CD4-positive, alpha-beta T cell treated with Interferon gamma for 1 hour (primary cell): ENCODE measurements at regions not wholly inside any gene's neighbourhood (a gene's known extent, or its start where the extent isn't known, plus 50 kb on each side); places are given as distances from the start of the nearest gene placed in this dataset.

Source experiments
- DNase-seq: peaks from one replicate; pipeline ENCODE4 v3.0.0-alpha.2; 2020

DNA sequence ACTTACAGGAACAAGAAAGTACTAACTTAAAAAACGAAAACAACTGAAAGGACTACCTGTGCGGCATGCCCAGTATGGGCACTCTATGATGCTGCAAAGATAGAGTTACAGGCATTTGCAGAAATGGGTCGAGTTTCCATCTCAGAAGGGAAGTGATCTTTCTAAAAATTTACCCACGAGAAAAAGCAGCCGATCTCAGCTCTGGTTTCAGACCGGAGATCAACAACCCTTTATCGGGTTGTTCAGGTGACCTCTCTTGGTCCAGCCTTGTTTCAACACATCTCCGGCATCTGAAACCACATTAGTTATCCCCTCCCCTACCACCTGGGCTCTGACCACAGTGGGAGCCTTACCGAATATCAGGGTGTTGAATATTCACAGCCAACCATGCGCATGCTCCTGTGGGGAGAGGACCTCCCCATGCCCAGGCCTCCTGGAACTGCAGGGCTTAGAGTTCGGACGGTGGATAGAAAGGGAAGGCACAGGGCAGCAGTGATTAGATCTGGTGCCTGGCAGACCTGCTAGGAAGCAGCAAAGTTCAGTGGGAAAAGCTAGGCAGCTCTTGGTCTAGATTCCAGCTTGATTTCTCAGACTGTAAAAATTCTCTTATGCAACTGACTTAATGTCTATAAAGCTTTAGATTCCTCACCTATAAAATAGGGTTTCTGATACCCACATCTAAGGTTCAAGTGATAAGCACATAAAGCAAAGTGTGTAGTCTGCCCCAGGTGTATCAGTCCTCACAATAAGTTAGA lies 906.0 kb downstream of the VRK1 start:
- DNase-seq: no peak

DNA sequence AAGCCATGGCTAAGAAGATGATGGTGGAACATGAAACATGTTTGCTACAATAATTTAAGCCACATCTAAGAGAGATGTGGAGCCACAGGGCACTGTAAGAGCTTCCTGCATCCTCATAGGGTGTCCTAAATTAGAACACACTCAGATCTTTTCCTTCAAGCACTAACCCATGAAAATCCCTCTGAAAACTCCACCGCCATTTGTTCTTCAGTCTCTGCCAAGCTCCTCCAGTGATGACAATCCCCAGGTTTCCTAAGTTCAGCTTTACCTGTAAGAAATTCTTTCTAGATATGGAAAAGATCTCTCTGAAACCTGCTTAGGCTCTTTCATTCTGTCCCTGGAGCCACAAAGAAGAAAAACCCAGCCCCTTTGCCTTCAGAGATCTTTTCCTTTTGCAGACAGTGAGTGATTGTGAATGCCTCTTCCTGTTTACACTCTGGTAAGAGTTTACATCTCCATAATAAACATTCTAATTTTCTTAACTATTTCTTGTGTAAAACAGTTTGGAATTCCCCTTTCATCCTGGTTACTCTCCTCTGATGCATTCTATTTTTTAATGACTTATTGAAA lies 907.2 kb downstream of the VRK1 start:
- DNase-seq: no peak

DNA sequence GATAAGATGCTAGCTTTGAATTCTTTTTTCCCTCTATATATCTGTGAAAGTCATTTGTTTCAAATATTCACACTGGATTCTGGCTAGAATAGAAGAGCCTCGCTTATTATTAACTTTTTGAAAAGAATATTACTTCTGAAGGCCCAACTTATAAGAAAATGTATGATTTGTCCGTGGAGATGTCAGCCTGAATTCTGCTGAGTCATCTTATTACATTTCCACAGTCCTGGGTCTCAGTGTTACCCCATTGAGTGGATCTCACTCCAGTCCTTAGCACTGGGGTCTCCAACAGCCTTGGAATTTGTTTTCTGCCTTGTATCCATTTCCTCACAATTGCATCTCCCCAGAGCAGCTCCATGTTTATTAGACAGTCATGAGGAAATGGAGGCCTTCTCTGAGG lies 907.9 kb downstream of the VRK1 start:
- no peak for DNase-seq

DNA sequence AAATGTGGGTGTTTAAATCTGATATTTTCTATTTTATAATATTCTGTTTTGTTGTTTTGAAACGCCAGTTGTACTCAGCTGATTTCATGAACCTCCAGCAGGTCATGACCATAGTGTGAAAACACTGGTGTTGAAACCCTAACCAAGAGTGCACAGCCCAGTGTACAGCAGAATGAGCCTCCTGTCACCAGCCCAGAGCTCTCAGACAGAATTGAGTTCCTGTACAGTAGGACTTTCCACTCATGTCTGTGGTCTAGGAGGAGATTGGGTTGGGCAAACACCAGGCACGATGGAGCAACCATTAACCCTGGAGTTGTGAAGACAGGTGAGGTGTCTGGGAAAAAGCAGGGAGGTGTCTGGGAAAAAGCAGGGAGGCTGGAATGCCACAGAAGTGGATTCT lies 908.8 kb downstream of the VRK1 start:
- DNase-seq: peak; percentile 23

DNA sequence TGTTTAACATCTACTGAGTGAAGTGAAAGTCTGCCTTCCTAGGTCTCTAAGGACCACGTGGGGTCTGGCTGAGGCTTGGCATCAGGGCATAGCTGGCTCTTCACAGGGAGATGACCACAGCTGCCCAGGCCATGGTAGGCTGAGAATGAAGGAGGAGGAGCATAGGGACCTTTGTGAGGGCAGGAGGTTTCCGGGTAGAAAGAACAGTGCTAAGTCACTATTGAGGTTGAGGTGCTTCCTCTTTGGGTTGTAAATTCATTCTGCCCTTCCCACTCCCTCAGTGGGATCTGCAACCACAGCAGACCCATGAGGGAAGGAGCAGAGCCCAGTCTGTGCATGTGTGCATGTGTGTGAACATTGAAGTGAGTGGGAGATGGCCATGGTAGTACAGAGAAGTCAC lies 909.6 kb downstream of the VRK1 start:
- DNase-seq: no peak

DNA sequence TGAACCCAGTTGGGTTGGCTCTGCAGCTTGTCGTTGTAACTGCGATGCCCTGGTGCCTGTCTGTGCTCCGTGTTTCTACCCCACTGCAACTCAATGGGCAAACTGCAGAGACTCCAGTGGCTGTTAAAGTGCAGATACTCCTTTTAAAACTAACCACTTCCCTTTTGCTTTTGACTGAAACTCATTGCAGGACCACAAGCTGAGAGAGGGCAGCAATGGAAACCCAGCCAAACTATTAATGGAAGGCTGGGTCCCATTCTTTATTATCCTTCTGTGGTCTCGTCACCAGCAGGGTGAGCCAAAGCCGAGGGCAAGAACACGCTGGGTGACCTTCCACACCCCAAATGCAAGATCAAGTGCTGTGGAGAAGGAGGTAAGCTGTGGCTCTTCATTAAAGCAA lies 910.4 kb downstream of the VRK1 start:
- no peak for DNase-seq

DNA sequence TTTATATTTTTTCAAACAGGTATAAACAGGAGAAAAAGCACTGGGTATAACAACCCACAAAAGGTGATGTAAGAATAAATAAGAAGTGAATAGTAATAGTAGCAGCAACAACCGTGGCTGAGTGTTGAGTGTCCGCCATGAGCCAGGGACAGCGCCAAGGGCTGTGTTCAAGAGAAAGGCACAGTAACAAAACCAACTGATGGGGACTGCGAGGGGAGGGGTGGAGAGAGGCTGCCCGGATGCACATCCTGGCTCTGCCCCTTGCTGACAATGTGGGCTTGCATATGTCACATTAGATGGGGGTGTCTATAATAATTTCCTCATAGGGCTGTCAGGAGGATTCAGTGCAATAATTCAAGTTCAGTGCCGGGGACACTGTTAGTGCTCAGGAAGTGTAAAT lies 912.4 kb downstream of the VRK1 start:
- peak; percentile 41 for DNase-seq

DNA sequence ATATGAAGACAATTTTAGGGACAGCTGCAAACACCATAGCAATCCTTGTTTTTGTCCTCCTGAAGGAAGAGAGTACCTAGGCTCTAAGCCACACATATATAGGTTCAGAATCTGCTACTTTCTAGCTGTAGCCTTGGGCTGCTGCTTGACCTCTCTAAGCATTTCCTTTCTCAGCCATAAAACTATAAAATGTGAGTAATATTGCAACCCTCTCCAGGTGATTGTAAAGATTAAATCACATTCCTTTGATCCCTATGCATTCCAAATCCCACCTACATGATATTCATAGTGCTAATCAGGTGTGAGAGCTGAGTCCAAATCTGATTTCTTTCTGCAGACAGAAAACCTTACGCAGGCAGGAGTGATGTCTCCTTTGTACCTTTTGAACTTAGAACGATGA lies 913.5 kb downstream of the VRK1 start:
- DNase-seq: no peak

DNA sequence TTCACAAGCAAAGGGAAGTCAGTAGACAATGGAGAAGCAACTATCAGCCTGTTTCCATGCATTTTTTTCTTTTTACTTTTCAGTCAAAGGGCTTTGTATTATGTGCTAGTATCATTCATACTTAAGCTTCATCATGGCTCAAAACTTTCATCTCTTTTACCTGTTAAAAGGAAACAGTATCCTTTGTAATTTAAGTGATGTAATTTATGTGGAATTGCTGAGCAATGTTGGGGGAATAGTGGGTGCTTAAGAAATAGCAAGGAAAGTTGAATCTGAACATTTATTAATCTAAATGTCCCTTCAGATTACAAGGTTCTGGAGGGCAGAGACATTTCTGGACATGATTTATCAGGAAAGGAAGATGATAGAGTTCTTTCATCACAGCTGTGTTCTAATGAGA lies 915.3 kb downstream of the VRK1 start:
- no peak for DNase-seq

DNA sequence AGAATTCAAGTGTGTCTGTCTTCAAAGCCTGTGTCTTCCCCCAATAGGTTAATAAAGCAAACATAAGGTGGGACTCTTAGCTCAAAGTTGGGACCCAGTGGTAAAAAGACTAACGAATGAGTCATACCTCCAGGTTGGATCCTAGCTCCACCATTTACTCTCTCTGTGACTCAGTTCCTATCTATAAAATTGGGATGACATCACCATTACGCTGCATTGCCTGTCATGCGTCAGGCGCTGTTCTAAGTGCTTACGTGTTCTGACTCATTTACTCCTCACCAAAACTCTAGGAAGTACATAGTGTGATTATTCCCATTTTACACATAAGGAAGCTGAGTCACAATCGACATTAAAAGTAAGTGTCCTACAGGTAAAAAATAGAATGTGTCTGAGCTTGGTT lies 915.8 kb downstream of the VRK1 start:
- no peak for DNase-seq

DNA sequence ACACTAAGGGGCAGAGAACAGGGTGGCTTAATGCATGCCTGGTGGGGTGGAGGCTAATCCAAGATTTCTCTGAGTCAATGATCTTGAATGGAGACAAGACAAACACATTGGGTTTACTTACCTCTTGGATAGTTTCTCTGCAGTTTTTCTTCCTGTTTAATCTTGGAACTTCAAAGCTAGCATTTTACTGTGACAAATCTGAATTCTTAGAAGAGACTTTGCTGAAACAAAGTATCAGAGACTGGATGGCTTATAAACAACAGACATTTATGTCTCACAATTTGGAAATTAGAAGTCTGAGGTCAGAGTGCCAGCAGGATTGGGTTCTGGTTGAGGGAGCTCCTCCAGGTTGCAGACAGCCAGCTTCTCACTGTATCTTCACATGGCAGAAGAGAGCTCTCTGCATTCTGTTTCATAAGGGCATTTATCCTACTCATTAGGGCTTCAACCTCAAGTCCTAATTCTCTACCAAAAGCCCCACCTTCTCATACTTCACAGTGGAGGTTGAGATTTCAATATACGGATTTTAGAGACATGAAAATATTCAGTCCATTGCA lies 921.8 kb downstream of the VRK1 start:
- no peak for DNase-seq

DNA sequence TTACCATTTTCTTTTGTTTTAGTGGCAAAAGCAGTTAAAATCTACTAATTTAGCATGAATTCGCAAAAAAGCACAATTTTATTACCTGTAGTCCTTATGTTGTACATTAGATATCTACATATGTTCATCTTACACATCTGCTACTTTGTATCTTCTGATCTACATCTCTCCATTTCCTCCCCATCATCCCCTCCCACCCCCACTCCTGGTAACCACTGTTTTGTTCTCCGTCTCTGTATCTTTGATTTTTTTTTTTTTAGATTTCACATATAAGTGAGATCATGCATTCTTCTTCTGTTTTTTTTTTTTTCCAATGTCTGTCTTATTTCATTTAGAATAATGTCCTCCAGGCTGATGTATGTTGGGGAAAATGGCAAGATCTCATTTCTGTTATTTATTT lies 922.7 kb downstream of the VRK1 start:
- peak; percentile 53 for DNase-seq

DNA sequence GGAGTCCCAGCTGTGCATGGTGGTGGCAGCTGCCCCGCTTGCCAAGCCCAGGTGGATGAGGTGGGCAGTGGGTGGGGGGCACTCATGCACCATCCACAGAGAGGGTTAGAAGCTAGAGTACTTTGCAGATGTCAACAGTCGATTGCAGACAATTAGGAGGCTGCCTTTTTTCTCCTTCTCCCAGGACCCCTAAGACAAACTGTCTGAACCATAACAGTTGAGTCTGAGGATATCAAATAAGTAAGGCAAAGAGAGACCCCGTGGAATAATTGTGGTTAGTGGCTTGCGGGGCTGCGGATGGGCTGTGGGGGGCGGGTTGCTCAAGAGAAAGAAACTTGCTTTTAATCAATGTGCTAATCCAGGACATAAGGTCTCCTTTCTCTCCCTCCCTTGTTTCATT lies 926.2 kb downstream of the VRK1 start:
- no peak for DNase-seq

DNA sequence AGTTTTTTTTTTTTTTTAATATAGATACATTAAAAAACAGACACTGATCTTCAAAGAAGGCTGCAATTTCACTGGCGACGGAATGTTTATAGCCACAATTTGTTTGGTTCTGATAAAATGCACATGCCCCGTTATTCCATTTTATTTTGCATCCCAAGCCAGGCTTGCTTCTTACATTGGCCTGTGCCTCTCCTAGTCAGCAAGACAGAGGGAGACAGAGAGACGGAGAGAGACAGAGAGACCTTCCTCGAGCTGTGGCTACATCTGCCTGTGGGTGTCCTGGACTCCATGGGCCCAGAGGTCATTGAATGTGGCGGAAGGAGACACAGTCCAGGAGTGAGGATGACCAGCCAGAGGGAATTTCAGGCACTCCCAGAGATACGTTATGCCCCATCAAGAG lies 926.6 kb downstream of the VRK1 start:
- no peak for DNase-seq

DNA sequence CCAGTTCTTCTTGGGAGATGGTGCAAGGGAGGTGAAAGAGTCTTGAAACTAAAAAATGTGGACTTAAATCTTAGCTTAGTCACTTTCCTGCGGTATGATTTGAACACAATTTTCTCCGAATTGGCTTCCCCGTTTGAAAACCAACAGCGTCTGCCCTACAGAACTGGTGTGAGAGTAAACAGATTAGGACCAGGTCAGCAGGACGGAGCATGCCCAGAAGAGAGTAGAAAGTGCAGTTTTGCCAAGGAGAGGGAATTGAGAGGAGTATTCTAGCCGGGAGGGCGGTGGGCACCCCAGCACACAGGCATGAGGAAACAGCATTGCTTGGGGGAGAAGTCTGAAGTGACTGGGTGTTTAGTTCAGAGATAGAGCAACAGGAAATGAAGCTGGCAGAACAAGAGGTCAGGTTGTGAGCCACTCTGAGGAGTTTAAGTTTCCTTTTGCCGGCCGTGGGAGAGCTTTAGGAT lies 927.1 kb downstream of the VRK1 start:
- DNase-seq: no peak

DNA sequence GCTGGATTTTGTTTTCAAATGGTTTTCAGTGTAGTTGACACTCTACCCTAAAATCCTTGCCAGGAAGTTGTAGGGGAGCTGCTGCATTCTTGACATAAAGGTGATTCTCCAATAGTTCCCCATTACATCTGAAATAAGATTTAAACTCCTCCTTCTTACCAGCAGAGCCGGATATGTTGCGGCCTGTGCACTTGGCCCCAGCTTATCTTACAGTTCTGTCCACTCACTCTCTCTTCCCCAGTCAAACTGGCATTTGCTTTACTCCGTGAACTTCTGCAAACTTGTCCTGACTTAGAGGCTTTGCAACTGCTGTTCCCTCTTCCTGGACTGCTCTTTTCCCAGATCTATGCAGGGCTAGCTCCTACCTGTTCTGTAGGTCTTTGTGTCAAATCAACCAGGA lies 929.5 kb downstream of the VRK1 start:
- no peak for DNase-seq

DNA sequence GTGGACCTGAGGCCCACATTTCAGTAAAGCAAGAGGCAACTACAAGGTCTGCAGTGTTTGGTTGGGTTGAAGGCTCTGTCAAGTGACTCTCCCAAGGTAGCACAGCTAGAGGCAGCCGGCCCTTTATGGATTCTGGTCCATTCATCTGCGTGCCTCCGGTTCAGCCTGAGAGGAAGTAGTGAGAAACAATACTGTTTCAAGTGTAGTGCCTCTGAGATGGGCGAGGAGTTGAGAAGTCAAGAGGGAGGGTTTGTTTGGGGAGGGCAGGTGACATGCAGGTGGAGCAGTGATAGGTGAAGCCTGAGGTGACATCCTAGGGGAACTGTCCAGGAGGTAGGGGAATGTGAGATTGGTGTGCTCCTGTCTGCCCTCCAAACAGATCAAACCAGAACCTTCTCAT lies 933.5 kb downstream of the VRK1 start:
- DNase-seq: no peak

DNA sequence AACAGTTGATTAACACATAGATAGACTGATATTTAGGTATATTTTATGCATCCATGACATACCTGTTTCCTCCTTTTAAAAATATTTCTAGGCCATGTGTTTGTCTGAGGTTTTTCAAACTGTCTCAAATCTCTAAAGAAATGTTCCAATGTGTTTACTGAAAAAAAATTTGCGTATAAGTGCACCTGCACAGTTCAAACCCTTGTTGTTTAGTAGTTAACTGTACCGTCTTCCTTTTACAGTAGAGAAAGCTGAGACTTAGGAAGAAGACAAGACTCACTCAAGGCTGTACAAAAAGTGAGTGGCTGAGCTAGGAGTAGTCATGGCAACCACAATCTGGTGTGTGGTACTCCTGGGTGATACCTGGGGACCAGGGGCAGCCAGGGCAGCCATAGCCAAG lies 934.6 kb downstream of the VRK1 start:
- DNase-seq: no peak

DNA sequence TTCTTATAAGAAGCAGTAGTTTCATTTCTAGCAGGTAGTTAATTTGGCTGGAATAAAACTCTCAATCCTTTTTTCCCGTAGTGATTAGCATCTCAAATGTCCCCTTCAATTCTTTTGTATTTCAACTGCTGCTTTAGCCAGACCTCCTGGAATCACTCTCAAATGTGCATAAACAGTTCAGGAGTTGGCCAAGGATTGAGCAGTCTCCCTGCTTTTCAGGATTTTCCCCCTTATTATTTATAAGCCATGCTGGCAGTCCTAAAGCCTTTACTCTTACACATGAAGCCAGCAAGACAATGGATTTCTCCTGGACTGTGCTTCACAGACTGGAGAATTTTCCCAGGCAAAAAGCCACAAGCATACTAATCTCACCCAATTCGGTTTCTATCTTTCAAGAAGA lies 950.1 kb downstream of the VRK1 start:
- DNase-seq: no peak

DNA sequence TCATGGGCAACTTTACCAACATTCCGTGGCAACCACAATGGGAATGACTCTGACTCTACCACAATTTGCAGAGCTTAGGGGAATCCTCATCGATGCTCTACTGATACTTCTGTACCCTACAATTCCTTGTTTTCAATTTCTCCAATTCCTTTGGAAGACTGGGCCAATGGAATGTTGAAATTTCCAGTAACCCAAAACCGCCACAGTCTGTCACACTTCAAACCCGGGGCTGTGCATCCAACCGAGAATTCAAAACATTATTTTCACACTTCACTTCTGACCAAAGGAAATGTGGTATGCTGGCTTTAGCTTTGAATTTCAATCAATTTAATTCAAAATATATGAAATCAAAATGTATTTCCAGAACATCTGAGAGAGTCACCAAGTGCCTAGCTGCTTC lies 951.4 kb downstream of the VRK1 start:
- DNase-seq: no peak

DNA sequence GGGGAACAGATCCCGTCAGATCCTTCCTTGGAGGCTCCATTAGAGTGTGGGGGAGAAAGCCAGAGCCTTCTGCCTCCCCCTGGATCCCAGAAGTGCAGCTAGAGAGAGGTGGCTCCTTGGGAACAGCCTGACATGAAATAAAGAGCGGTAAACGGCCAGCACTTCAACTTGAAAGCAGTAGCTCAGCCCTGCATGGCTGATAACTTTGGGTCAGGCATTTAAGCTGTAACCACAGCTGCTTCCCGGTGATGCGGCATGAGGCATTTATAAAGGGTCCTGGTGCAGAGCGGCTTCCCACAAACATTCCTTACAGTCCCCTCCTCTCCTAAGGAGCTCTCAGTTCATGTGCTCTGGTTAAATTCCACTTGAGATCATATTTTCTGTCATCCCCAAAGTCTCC lies 960.3 kb downstream of the VRK1 start:
- no peak for DNase-seq

DNA sequence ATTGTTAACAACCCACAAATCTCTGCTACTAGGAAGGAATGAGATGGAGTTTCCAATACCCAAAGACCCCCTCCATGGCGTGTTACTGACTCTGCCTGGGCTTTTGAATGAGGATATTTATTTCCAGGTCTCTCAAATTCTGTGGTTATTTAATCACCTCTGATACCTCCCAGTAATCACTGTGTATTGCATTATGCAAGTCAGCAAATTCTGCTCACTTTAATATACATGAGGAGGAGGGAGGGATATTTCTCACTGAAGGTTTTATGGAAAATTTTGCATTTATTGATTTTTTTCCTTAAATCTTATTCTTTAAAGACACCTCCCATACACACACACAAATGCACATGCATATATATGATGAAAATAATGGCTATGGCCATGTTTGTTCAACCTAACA lies 962.9 kb downstream of the VRK1 start:
- DNase-seq: no peak

DNA sequence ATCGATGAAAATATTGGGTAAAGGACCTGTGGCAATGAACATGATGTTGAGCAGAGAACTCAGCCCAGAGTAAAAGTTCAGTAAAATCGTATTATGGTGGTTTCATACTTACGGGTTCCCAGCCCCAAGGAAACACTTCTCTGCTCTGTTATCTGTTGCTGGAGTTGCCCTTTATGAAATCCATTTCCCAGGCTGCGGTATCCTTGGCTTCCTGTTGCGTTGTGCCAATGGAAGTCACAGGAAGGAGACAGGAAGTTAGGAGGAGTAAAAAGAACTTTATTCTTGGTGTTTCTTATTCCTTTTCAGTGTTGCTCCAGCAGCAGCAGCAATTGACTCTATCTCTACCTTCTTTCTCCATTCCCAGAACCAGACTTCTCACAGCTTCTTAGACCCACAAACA lies 965.2 kb downstream of the VRK1 start:
- no peak for DNase-seq

DNA sequence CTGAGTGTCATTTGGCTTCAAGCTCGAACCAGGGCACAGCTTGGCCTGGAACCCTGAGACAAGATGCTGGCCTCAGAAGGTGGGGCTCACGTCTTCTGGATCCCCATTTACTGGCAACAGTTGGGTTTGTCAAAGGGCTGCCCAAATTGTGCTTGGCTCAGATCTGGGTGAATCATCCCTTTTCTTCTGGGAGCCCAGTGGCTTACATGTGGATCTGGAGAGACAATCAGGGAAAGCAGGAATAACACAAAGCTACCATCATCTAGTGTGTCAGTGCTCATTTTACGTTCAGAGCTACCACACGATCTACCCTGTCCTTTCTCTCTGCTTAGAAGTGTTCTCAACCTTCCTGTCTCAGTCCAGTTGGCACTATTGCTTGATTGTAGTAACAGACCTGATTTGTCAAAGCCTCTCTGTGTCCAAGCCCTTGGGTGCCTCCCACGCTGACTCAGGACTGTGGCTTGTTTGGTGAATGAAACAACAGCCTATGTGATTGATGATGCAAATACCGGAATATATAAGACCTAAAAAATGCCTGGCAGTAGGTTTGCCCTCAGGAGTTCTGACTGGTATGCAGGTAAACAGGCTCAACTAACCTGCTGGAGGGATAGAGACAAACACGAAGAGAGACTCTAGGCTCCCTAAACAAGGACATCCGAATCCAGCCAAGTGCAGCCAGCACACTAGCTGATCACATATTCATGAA lies 974.3 kb downstream of the VRK1 start:
- DNase-seq: no peak
